ENCODE measurements at regions not wholly inside any gene's neighbourhood (a gene's known extent, or its start where the extent isn't known, plus 50 kb on each side); places are given as distances from the start of the nearest gene placed in this dataset.

DNA sequence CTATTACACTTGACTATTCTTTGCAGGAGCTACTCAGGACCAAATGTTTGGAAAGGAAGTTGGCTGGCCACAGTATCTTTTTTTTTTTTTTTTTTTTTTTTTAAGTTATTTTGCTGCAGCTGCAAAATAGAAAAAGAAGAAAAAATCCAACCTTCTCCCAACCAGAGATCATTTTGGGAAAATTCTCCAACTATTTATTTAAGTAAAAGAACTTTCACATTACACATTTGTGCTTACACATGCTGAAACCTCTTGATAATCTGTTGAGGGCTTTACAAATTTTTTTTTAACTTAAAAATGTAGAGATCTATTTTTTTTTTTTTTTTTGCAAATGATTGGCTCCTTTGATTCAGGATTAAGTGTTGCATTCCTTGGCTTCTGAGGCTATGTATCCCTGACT is 148.0 kb downstream of the POLR2M start:
- Histone ChIP-seq H3K4me1 (ENCODE audit: control insufficient read depth, insufficient read depth, low read length) (no peaks in the 10 kb centered on the region), H3K9me3 (ENCODE audit: control insufficient read depth, insufficient read depth, low read depth, low read length) (no peaks in the 10 kb centered on the region), H3K36me3 (ENCODE audit: control insufficient read depth, insufficient read depth, low read length) (no peaks in the 10 kb centered on the region), H3K4me3 (ENCODE audit: low read depth in 2 of 2, low read length in 2 of 2) (no peak overlapping the region), H3K27ac (ENCODE audit: low read length) (no peak overlapping the region), H3K27me3 (ENCODE audit: control insufficient read depth, insufficient read depth, low read length) (peaks cover 7% of the 10 kb centered on the region)
- intact Hi-C loops (cut with micrococcal nuclease; ENCODE audit: unreplicated experiment): no loop called here
- TF ChIP-seq TCF7L2 (IDR thresholded peaks at IDR 0.05; ENCODE audit: low read depth, low read length): no peak
- TF ChIP-seq SIN3A (IDR thresholded peaks at IDR 0.05; ENCODE audit: borderline replicate concordance, insufficient read depth, low read depth, low read length): no peak
- no peak for TF ChIP-seq POLR2AphosphoS5 (IDR thresholded peaks at IDR 0.05; ENCODE audit: low read depth, low read length)
- TF ChIP-seq, protein P1, sequence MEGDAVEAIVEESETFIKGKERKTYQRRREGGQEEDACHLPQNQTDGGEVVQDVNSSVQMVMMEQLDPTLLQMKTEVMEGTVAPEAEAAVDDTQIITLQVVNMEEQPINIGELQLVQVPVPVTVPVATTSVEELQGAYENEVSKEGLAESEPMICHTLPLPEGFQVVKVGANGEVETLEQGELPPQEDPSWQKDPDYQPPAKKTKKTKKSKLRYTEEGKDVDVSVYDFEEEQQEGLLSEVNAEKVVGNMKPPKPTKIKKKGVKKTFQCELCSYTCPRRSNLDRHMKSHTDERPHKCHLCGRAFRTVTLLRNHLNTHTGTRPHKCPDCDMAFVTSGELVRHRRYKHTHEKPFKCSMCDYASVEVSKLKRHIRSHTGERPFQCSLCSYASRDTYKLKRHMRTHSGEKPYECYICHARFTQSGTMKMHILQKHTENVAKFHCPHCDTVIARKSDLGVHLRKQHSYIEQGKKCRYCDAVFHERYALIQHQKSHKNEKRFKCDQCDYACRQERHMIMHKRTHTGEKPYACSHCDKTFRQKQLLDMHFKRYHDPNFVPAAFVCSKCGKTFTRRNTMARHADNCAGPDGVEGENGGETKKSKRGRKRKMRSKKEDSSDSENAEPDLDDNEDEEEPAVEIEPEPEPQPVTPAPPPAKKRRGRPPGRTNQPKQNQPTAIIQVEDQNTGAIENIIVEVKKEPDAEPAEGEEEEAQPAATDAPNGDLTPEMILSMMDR (IDR thresholded peaks at IDR 0.05): no peak
- TF ChIP-seq, protein P2, sequence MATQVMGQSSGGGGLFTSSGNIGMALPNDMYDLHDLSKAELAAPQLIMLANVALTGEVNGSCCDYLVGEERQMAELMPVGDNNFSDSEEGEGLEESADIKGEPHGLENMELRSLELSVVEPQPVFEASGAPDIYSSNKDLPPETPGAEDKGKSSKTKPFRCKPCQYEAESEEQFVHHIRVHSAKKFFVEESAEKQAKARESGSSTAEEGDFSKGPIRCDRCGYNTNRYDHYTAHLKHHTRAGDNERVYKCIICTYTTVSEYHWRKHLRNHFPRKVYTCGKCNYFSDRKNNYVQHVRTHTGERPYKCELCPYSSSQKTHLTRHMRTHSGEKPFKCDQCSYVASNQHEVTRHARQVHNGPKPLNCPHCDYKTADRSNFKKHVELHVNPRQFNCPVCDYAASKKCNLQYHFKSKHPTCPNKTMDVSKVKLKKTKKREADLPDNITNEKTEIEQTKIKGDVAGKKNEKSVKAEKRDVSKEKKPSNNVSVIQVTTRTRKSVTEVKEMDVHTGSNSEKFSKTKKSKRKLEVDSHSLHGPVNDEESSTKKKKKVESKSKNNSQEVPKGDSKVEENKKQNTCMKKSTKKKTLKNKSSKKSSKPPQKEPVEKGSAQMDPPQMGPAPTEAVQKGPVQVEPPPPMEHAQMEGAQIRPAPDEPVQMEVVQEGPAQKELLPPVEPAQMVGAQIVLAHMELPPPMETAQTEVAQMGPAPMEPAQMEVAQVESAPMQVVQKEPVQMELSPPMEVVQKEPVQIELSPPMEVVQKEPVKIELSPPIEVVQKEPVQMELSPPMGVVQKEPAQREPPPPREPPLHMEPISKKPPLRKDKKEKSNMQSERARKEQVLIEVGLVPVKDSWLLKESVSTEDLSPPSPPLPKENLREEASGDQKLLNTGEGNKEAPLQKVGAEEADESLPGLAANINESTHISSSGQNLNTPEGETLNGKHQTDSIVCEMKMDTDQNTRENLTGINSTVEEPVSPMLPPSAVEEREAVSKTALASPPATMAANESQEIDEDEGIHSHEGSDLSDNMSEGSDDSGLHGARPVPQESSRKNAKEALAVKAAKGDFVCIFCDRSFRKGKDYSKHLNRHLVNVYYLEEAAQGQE (IDR thresholded peaks at IDR 0.05; ENCODE audit: insufficient read depth in 1 of 2, low read depth in 2 of 2, low read length in 1 of 2): no peak
- BruUV-seq (replicated peaks): no TSS peak
- ATAC-seq (no peak), DNase-seq (ENCODE audit: low read depth, low spot score) (no peak)
- in situ Hi-C loops (cut with HindIII; ENCODE audit: low pct_unique_long_range_greater_than_20kb, low sequenced_read_pairs): loop anchor here (25.0 kb wide), 1 partner anchor 167 kb away; no protein-coding TSS in a partner anchor
- CTCF ChIA-PET: interaction anchor here (0.7 kb wide), 1 partner anchor 619 kb away, joined by 4 read pairs; no protein-coding TSS in a partner anchor
- POLR2A ChIA-PET: no interaction called here

DNA sequence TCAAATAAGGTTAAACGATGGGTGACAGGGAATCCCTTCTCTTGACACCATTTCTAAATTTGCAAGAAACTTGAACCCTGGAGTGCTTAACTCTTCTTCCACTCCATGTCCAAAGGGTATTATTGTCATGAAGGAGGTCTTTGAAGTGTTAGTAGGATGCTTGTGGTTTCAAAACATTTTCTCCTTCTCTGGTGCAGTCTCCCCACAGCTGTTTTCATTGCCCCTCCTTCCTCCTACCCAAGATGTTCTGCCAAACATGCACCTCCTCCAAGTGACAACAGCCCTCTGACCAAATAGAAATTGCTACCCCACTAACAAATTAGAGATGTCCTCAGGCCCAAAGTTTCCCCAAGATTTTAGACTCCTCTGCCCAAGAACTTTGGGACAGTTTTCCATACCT is 151.4 kb downstream of the POLR2M start:
- in situ Hi-C loops (cut with HindIII; ENCODE audit: low pct_unique_long_range_greater_than_20kb, low sequenced_read_pairs): loop anchor here (25.0 kb wide), 1 partner anchor 171 kb away; no protein-coding TSS in a partner anchor
- Histone ChIP-seq H3K4me1 (ENCODE audit: control insufficient read depth, insufficient read depth, low read length) (no peaks in the 10 kb centered on the region), H3K36me3 (ENCODE audit: control insufficient read depth, insufficient read depth, low read length) (no peaks in the 10 kb centered on the region), H3K4me3 (ENCODE audit: low read depth in 2 of 2, low read length in 2 of 2) (no peak overlapping the region), H3K27ac (ENCODE audit: low read length) (no peak overlapping the region), H3K27me3 (ENCODE audit: control insufficient read depth, insufficient read depth, low read length) (peaks cover 6% of the 10 kb centered on the region), H3K9me3 (ENCODE audit: control insufficient read depth, insufficient read depth, low read depth, low read length) (no peaks in the 10 kb centered on the region)
- no TSS peak for BruUV-seq (replicated peaks)
- no peak for ATAC-seq
- no peak for DNase-seq (ENCODE audit: low read depth, low spot score)
- ChIA-PET CTCF (no interaction called here), POLR2A (no interaction called here)
- intact Hi-C loops (cut with micrococcal nuclease; ENCODE audit: unreplicated experiment): no loop called here
- TF ChIP-seq, protein P1 (IDR thresholded peaks at IDR 0.05): no peak
- TF ChIP-seq POLR2AphosphoS5 (IDR thresholded peaks at IDR 0.05; ENCODE audit: low read depth, low read length) (no peak), TCF7L2 (IDR thresholded peaks at IDR 0.05; ENCODE audit: low read depth, low read length) (no peak), SIN3A (IDR thresholded peaks at IDR 0.05; ENCODE audit: borderline replicate concordance, insufficient read depth, low read depth, low read length) (no peak)
- TF ChIP-seq, protein P2 (IDR thresholded peaks at IDR 0.05; ENCODE audit: insufficient read depth in 1 of 2, low read depth in 2 of 2, low read length in 1 of 2): no peak

All from Panc1 (cell line).